ENCODE measurements at regions not wholly inside any gene's neighbourhood (a gene's known extent, or its start where the extent isn't known, plus 50 kb on each side); places are given as distances from the start of the nearest gene placed in this dataset.

DNA sequence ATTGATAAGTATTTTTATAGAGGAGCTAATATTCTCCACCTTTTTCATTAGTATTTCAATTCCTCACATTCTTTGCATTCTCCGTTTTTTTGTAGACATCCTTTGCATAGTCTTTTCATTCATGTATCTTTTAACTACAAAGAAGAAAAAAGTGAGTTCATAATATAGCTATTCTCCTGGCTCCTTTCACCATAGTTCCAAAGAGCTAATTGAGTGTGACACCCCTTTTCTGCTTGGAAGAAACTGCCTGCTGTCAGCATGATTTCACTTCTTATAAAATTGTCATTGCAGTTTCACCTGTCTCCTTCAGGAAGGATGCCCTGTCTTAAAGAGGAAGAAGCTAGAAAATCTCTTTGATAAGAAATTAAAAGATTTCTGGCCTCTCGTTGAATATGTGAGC lies 991.1 kb downstream of the KCNT2 start:
- no peak for DNase-seq

DNA sequence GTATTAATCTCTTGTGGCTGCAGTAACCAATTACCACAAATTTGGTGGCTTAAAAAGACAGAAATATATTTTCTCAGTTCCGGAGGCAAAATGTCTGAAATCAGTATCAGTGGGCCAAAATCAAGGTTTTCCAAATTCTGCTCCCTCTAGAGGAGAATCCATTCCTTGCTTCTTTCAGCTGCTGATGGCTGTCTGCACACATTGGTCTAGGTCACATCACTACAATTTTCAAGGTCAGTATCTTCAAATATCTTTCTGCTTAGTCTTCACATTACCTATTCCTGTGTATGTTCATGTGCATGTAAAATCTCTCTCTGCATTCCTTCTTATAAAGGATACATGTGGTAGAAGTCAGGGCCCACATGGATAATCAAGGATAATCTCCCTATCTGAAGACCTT lies 999.4 kb downstream of the KCNT2 start:
- DNase-seq: no peak

GRCh38 chr1:195606483-195606882 lies 1001.8 kb downstream of the KCNT2 start:
- DNase-seq: no peak

DNA sequence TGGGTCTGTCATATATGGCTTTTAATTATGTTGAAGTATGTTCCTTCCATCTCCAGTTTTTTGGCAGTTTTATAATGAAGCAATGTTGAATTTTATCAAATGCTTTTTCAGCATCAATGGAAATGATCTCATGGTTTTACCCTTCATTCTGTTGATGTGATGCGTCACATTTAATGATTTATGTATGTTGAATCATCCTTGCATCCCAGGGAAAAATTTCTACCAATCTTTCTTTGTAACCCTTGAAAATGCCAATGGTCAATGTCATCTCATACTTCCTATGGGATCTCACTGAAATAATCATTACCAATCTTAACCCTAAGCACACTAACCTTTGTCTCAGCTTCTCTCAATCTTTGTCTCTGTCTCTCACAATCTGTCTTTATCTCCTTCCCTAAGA lies 1004.0 kb downstream of the KCNT2 start:
- peak; percentile 5 for DNase-seq

- DNase-seq: no peak
These were observed 1010.3 kb downstream of the KCNT2 start for GRCh38 chr1:195597891-195598290.

- no peak for DNase-seq
These were observed 1013.5 kb downstream of the KCNT2 start for GRCh38 chr1:195594773-195595172.

- no peak for DNase-seq
These were observed 1013.9 kb downstream of the KCNT2 start for GRCh38 chr1:195594322-195594721.

DNA sequence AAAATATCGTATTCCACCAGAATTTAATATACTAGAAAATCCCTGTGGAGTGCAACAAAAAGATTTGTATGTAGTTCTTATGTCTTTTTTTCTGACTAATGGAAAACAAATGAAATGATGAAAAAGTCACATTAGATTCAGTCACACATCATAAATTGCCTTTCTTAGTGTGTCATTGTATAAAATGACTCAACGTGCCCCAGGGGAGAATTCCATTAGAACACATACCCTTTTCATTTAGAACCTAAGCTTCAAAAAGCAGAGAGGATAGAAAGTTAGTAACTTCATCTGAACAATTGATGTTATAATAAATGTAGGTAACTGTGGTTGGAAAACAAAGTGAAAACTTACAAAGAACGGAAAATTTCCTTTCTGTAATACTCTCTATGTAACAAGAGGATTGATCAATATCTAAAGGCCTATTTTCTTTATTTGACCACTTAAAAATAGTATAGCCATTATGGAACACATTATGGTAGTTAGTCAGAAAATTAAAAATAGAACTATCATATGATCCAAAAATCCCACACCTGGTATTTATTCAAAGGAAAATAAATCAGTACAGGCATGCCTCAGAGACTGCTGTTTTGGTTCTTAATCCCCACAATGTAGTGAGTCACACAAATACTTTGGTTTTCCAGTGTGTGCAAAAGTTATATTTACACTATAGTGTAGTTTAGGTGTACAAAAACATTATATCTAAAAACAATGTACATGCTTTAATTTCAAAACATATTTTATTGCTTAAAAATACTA lies 1016.1 kb downstream of the KCNT2 start:
- peak; percentile 0 for DNase-seq

DNA sequence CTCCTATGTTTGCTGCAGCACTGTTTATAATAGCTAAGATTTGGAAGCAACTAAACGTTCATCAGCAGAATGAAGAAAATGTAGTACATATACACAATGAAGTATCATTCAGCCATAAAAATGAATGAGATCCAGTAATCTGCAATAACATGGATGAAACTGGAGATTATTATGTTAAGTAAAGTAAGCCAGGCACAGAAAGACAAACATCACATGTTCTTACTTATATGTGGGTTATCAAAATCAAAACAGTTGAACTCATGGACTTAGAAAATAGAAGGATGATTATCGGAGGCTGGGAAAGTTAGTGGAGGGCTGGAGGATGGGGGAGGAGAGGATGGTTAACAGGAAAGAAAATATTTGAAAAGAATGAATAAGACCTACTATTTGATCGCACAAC lies 1017.6 kb downstream of the KCNT2 start:
- DNase-seq: no peak

DNA sequence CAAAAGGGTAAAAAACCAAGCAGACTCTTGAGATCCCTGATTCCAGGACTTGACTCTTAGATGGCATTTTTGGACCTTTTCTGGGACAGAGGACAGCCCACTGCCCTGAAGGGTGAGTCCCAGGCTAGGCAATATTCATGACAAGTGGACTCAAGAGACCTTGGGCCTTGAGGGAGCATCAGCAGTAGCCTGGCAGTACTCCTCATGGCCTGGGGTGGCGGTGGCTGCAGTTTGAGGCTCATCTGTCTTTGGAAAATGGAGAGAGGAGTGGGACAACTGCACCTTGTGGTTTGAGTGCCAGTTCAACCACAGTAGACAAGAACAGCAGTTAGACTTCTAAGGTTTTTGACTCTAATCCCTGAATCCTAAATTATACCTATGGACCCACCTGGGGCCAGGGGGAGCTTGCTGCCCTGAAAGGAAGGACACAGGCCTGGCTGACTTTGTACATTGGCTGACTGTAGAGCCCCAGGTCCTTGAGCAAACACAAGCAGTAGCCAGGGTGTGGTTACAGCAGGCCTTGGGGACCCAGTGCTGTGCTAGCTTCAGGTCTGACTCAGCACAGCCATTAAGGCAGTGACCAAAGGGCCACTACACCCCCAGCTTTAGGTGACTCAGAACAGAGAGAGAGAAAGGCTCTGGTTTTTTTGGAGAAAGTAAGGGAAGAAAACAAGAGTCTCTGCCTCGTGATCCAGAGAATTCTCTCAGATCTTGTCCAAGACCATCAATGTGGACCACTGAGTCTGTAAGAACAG lies 1023.2 kb downstream of the KCNT2 start:
- no peak for DNase-seq

DNA sequence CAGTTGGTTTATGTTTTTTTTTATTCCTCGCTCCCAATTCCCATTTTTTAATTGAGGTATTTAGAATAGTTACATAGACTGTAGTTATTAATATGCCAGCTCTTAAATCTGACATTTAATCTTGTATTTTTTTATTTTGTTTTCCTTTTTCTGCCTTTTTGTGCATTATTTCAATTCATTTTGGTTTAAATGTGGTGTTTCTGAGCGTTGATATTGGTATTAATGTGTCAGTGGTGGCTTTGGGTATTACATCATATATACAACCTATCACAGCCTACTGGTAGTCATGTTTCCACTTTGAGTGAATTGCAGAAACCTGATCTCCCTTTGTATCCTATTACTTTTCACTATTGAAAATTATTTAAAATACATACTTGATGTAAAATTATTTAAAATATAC lies 1027.3 kb downstream of the KCNT2 start:
- no peak for DNase-seq

DNA sequence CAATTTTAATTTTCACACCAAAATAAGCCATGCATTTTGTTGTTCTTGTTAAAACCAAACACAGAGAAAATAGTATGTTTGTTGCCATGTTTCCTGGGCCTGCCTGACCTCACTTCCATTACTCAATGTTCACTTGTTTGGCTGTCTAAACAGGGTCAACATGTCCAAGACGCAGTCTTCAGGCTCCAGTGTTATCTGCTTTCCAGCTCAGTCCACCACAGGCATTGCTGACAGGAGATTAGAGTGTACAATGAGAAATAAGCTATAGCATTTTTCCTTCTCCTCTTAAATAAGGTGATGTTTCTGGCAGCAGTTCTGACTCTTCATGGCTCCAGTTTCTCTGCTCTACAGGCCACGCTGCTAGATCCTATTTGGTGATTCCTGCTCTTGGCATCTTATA lies 1030.5 kb downstream of the KCNT2 start:
- no peak for DNase-seq

DNA sequence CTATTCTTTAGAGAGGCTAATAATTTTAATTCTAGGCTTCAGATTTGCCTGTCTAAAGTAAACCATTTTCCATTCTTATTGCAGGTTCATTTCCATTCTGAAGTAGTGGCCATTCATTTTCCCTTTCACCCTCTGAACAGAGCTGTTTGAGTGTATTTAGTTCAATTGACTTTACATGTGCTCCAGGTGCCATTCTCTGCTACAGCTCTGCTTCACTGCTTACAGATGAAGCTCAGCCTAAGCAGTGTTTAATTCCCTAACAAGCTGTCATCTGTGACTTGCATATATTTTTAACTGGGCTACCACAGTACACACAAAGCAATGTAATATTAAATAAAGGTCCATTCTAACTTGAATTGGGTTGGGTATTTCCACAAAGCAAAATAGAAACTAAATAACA lies 1031.6 kb downstream of the KCNT2 start:
- DNase-seq: no peak

GRCh38 chr1:195574511-195574910 lies 1033.7 kb downstream of the KCNT2 start:
- DNase-seq: no peak

GRCh38 chr1:195569934-195570333 lies 1038.3 kb downstream of the KCNT2 start:
- DNase-seq: no peak

DNA sequence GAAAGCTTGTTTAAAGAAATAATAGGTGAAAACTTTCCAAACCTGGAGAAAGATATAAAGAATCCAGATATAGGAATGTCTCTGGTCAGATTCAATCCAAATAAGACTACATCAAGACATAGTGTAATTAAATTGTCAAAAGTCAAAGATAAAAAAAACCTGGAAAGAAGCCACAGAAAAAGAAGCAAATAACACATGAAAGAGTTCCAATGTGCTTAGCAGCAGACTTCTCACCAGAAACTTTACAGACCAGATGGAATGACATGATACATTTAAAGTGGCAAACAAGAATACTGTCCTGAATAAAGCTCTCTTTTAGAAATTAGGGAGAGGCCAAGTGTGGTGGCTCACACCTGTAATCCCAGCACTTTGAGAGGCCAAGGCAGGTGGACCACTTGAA lies 1039.9 kb downstream of the KCNT2 start:
- no peak for DNase-seq

- DNase-seq: no peak
These were observed 1046.2 kb downstream of the KCNT2 start for GRCh38 chr1:195562074-195562473.

- no peak for DNase-seq
These were observed 1058.0 kb downstream of the KCNT2 start for GRCh38 chr1:195550071-195550862.

DNA sequence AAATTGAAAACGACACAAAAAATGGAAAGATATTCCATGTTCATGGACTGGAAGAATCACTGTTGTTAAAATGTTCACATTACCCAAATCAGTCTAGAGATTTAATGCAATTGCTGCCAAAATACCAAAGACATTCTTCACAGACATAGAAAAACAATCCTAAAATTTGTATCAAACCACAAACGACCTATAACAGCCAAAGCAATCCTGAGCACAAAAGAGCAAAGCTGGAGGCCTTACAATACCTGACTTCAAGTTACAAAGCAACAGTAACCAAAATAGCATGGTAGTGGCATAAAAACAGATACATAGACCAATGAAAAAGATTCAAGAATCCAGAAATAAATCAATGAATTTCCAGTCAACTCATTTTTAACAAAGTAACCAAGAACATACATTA lies 1077.3 kb downstream of the KCNT2 start:
- DNase-seq: no peak

DNA sequence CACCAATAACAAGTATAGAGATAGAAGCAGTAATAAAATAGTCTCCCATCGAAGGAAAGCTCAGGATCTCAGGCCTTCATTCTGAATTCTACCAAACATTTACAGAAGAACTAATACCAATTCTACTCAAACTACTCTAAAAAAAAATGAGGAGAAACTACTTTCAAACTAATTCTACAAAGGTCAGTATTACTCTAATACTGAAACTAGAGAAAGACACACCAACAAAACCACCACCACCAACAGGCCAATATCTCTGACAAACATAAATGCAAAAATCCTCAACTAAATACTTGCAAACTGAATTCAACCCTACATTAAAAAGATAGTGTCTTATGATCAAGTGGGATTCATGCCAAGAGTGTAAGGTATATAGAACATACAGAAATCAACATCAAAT lies 1078.4 kb downstream of the KCNT2 start:
- DNase-seq: no peak

GRCh38 chr1:195520757-195521156 lies 1087.5 kb downstream of the KCNT2 start:
- DNase-seq: no peak

DNA sequence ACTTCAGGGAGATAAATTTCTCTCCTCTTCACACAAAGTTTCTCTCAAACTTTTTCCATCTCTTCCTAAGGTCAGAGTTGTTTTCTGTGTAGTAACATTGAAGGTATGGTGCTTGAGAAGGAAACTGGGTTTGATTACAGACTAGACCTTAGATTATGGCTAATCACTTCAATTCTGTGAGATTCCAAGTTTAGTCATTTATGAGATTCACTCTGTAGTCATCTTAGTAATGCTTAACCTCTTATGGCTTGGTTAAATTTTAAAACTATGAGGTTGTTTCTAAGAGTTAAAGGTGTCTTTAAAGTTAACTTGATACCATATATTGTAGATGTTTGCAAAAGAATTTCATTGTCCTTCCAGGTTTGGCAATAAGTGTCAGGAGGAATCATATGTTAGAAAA lies 1092.2 kb downstream of the KCNT2 start:
- no peak for DNase-seq

DNA sequence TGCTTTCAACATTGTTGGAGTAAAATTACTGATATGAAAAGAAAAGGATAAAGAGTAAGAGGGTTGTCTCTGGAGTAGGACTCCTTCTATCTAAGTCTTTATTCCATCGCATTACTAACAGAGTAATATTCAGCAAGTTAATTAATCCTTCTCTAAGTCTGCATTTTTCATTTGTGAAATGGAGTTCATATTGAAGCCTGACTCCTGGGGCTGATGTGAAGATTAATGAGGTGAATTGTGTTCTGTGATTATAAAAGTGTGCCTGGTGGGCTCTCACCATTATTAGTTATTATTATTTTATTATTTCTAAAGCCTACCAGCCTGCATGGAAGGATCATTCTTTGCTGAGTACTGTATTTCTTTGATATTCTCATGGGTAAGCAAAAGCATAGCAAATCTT lies 1096.7 kb downstream of the KCNT2 start:
- no peak for DNase-seq

DNA sequence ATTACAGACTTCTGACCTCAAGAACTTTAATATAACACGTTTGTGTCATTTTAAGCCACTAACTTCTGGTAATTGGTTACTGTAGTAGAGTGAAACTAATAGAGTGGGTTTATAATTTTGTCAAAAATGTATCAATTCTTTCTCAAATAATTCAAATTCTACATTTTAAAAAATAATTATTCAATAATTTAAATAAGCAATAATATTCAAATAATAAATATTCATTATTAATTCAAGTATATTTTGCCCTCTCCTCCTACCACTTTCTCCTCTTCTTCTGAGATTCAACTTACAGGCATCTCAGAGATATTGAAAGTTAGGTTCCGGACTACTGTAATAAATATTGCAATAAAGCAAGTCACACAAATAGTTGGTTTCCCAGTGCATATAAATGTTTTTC lies 1107.1 kb downstream of the KCNT2 start:
- no peak for DNase-seq

All from HCEC 1CT (cell line).